ENCODE measurements at regions not wholly inside any gene's neighbourhood (a gene's known extent, or its start where the extent isn't known, plus 50 kb on each side); places are given as distances from the start of the nearest gene placed in this dataset.

DNA sequence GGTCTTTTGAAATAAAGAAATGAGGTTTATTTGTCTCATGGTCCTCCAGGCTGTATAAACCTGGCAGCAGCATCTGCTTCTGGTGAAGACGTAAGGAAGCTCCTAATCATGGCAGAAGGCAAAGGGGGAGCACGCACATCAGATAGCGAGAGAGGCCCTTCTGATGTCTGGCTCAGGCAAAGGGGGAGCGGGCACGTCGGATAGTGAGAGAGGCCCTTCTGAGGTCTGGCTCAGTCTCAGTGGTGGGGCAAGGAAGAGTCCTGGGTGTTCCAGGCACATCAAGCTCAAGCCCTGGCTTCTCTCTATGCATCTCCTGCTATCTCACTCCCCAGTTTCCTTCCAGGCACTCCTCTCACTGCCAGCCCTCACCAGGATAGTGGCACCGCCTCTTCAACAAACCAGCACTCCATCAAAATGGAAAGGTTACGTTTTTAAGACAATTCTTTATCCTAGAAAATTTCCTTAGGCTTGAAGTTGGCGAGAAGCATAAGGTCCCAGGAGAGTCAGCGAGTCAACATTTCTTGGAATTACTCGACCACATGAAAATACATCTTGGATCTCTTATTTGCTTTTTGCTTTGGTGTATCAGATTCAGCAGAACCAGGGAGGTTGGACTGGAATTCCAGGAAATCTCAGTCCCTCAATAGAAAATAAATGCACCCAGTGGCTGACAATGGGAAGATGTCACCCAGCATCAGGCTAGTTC, 189.6 kb upstream of the TMEM132C start (continued):
- no peak for TF ChIP-seq MLX (CRISPR knock-in tag; IDR thresholded peaks at IDR 0.05)
- TF ChIP-seq, protein P1, sequence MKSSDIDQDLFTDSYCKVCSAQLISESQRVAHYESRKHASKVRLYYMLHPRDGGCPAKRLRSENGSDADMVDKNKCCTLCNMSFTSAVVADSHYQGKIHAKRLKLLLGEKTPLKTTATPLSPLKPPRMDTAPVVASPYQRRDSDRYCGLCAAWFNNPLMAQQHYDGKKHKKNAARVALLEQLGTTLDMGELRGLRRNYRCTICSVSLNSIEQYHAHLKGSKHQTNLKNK (CRISPR knock-in tag; IDR thresholded peaks at IDR 0.05) = no peak
- TF ChIP-seq RORB (CRISPR knock-in tag; IDR thresholded peaks at IDR 0.05) = no peak
- no peak for TF ChIP-seq KAT7 (CRISPR knock-in tag; IDR thresholded peaks at IDR 0.05; ENCODE audit: borderline replicate concordance)

DNA sequence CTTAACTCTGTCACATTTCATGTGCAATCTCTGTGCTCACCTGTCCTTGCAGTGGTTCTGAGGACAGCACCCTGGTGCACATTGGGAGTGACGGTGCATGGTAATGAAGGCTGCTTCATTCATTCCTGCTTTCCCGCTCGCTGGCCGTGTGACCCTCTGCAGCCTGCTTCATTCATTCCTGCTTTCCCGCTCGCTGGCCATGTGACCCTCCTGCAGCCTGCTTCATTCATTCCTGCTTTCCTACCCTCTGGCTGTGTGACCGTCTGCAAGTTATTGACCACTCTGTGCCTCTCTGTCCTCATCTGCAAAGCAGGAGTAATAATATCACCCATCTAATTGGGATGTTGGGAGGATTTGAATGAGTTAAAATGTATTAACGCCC, 189.1 kb upstream of the TMEM132C start:
- no peaks in the 10 kb centered on the region for H3K4me1 Mint-ChIP-seq
- DNase-seq (ENCODE audit: low spot score) (no peak), ATAC-seq (no peak)
- peaks cover 86% of the 10 kb centered on the region for H3K9me3 Mint-ChIP-seq
- H3K27me3 Mint-ChIP-seq (ENCODE audit: low read depth) = peaks cover 31% of the 10 kb centered on the region
- ChIA-PET POLR2A (no interaction called here), CTCF (no interaction called here)
- H3K4me3 Mint-ChIP-seq = no peak overlapping the region
- TF ChIP-seq, protein P2, sequence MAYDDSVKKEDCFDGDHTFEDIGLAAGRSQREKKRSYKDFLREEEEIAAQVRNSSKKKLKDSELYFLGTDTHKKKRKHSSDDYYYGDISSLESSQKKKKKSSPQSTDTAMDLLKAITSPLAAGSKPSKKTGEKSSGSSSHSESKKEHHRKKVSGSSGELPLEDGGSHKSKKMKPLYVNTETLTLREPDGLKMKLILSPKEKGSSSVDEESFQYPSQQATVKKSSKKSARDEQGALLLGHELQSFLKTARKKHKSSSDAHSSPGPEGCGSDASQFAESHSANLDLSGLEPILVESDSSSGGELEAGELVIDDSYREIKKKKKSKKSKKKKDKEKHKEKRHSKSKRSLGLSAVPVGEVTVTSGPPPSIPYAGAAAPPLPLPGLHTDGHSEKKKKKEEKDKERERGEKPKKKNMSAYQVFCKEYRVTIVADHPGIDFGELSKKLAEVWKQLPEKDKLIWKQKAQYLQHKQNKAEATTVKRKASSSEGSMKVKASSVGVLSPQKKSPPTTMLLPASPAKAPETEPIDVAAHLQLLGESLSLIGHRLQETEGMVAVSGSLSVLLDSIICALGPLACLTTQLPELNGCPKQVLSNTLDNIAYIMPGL (CRISPR knock-in tag; IDR thresholded peaks at IDR 0.05) = no peak
- TF ChIP-seq USF1 (CRISPR knock-in tag; IDR thresholded peaks at IDR 0.05) (no peak), SMAD4 (CRISPR knock-in tag; IDR thresholded peaks at IDR 0.05) (no peak), ZSCAN18 (CRISPR knock-in tag; IDR thresholded peaks at IDR 0.05) (no peak), NFATC4 (CRISPR knock-in tag; IDR thresholded peaks at IDR 0.05) (no peak), ZNF317 (CRISPR knock-in tag; IDR thresholded peaks at IDR 0.05; ENCODE audit: borderline replicate concordance, low read depth) (no peak)
- TF ChIP-seq, protein P3, sequence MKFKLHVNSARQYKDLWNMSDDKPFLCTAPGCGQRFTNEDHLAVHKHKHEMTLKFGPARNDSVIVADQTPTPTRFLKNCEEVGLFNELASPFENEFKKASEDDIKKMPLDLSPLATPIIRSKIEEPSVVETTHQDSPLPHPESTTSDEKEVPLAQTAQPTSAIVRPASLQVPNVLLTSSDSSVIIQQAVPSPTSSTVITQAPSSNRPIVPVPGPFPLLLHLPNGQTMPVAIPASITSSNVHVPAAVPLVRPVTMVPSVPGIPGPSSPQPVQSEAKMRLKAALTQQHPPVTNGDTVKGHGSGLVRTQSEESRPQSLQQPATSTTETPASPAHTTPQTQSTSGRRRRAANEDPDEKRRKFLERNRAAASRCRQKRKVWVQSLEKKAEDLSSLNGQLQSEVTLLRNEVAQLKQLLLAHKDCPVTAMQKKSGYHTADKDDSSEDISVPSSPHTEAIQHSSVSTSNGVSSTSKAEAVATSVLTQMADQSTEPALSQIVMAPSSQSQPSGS (CRISPR knock-in tag; IDR thresholded peaks at IDR 0.05; ENCODE audit: borderline replicate concordance, low read depth) = no peak
- TF ChIP-seq, protein P4, sequence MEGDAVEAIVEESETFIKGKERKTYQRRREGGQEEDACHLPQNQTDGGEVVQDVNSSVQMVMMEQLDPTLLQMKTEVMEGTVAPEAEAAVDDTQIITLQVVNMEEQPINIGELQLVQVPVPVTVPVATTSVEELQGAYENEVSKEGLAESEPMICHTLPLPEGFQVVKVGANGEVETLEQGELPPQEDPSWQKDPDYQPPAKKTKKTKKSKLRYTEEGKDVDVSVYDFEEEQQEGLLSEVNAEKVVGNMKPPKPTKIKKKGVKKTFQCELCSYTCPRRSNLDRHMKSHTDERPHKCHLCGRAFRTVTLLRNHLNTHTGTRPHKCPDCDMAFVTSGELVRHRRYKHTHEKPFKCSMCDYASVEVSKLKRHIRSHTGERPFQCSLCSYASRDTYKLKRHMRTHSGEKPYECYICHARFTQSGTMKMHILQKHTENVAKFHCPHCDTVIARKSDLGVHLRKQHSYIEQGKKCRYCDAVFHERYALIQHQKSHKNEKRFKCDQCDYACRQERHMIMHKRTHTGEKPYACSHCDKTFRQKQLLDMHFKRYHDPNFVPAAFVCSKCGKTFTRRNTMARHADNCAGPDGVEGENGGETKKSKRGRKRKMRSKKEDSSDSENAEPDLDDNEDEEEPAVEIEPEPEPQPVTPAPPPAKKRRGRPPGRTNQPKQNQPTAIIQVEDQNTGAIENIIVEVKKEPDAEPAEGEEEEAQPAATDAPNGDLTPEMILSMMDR (IDR thresholded peaks at IDR 0.05) = no peak
- H3K36me3 Mint-ChIP-seq = peaks cover 80% of the 10 kb centered on the region
- no peak overlapping the region for H3K27ac Mint-ChIP-seq

DNA sequence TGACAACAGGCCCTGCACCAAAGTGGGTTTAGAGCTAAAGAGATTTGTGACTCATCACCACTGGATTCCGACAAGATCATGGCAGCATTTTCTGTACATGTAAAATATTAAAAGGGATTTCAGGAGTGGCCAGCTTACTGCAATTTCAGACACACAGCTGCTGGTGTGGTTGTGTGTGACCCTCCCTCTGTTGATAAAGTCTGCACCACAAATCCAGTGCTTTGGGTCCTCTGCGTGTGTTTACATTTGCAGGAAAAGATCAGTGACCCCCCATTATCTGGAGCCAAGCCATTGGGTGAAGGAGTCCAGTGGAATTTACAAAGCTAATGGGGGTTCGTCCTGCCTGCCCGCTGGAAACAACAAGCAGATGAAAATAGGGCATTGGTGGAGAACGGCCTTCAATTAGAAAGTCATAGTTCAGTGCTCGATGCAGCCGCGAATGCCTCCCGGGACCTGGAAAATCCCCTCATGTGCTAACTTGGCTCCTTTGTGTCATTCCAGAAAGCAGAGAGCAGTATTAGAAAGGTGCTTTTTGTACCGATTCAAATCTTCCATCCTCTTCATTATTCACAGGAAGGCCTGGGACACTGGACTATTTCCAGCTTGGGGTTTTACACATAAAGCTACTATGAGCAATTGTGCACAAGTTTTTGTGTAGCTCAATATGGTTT, 188.5 kb upstream of the TMEM132C start:
- Mint-ChIP-seq H3K27ac (no peak overlapping the region), H3K9me3 (peaks cover 86% of the 10 kb centered on the region), H3K4me3 (no peak overlapping the region), H3K27me3 (ENCODE audit: low read depth) (peaks cover 30% of the 10 kb centered on the region), H3K4me1 (no peaks in the 10 kb centered on the region), H3K36me3 (peaks cover 81% of the 10 kb centered on the region)
- ATAC-seq = no peak
- TF ChIP-seq ZNF263 (CRISPR knock-in tag; IDR thresholded peaks at IDR 0.05; ENCODE audit: low read depth) (no peak), ZNF396 (CRISPR knock-in tag; IDR thresholded peaks at IDR 0.05; ENCODE audit: borderline replicate concordance) (no peak), NR1H2 (CRISPR knock-in tag; IDR thresholded peaks at IDR 0.05) (no peak), FOXJ3 (CRISPR knock-in tag; IDR thresholded peaks at IDR 0.05; ENCODE audit: borderline replicate concordance) (no peak), NFE2L1 (CRISPR knock-in tag; IDR thresholded peaks at IDR 0.05) (no peak), EMX1 (CRISPR knock-in tag; IDR thresholded peaks at IDR 0.05) (no peak), JUN (CRISPR knock-in tag; IDR thresholded peaks at IDR 0.05) (no peak), NR3C1 (CRISPR knock-in tag; conservative IDR thresholded peaks at IDR 0.05; ENCODE audit: low read depth) (no peak)
- TF ChIP-seq, protein P3 (CRISPR knock-in tag; IDR thresholded peaks at IDR 0.05; ENCODE audit: borderline replicate concordance, low read depth) = no peak
- no peak for DNase-seq (ENCODE audit: low spot score)
- POLR2A ChIA-PET = no interaction called here
- CTCF ChIA-PET = no interaction called here
